IPS-NIHi7 (cell line): ENCODE measurements at regions not wholly inside any gene's neighbourhood (a gene's known extent, or its start where the extent isn't known, plus 50 kb on each side); places are given as distances from the start of the nearest gene placed in this dataset.
A peak's percentile ranks its signal among the peaks of the same experiment; 100 is the strongest.

Experiments
- DNase-seq: peaks from one replicate; pipeline ENCODE4 v3.0.0; 2012; ENCODE audit warnings: mixed read lengths; ENCODE audit errors: extremely low spot score

- peak; percentile 78 for DNase-seq
Measured at GRCh38 chr10:25113191-25114035, 61.4 kb upstream of the GPR158 start.

- no peak for DNase-seq
Measured at GRCh38 chr10:25114036-25114411, 60.8 kb upstream of the GPR158 start.

DNA sequence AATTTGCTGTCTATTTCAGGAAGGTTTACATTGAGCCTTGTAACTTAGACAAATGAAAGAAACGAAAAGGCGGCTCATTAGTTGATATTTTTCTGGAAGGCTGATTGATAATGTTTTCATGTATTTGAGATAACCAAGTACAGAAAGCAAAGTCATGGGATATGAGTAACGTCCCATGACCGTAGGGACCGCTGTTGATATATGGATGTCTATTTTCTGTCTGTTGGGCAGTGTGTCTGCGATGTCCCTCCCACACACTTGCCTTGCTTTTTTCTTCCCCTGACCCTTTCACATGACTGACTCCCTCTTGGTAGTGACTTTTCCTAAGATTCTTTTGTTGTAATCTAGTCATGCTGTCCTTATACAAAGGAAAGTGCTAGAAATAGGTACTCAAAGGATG is 57.0 kb upstream of the GPR158 start:
- no peak for DNase-seq

GRCh38 chr10:25120188-25120587 is 54.6 kb upstream of the GPR158 start:
- no peak for DNase-seq
